Adipocyte (in vitro differentiated cells): ENCODE measurements at regions not wholly inside any gene's neighbourhood (a gene's known extent, or its start where the extent isn't known, plus 50 kb on each side); places are given as distances from the start of the nearest gene placed in this dataset.
"Not testable (repeated sequence)": the region's sequence is repeated elsewhere in the genome, so short reads cannot be mapped to it uniquely, and the experiment has no call there.

Experiments
- DNase-seq: peaks from one replicate; pipeline ENCODE4 v3.0.0-alpha.2; 2015; ENCODE audit warnings: low read depth
- H3K27me3 ChIP-seq: replicated peaks from 2 replicates; pipeline ENCODE4 v1.7.0; 2013; ENCODE audit warnings: mild to moderate bottlenecking, low read length, moderate library complexity; ENCODE audit not compliant: control insufficient read depth, insufficient read depth
- H3K36me3 ChIP-seq: 2 replicates; pipeline ENCODE4 v1.7.0; 2013; ENCODE audit warnings: low read length, mild to moderate bottlenecking, moderate library complexity; ENCODE audit not compliant: control insufficient read depth, insufficient read depth, severe bottlenecking
- H3K4me1 ChIP-seq: 2 replicates; pipeline ENCODE4 v1.7.0; 2013; ENCODE audit warnings: mild to moderate bottlenecking, low read length, moderate library complexity; ENCODE audit not compliant: control insufficient read depth, insufficient read depth
- H3K4me3 ChIP-seq: 2 replicates; pipeline ENCODE4 v1.7.0; 2013; ENCODE audit warnings: mild to moderate bottlenecking, low read length, moderate library complexity
- H3K9ac ChIP-seq: 2 replicates; pipeline ENCODE4 v1.7.0; 2013; ENCODE audit warnings: mild to moderate bottlenecking, low read length, moderate library complexity
- H3K9me3 ChIP-seq: 2 replicates; pipeline ENCODE4 v1.7.0; 2013; ENCODE audit warnings: mild to moderate bottlenecking, low read length, moderate library complexity; ENCODE audit not compliant: control insufficient read depth

DNA sequence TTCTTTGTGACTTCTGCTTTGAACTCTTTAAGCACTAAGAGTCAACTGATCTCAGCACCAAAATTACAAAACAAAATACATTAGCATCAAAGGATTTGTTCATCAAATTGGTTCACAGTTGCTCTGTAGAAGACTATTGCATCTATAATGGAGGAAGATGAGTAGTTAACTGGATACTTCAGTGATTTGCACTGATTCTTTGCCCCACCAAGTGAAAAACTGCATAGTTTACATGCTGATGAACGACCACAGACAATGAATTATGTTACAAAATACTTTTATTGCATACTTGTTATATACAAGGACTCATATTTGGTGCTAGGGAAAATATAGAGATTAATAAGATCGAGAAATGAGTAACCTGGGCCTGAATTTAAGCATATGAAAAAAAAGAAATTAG lies 107.2 kb downstream of the SCG2 start:
- H3K4me1 ChIP-seq: no peaks in the 10 kb centered on the region
- no peaks in the 10 kb centered on the region for H3K36me3 ChIP-seq
- no peak overlapping the region for H3K9ac ChIP-seq
- H3K27me3 ChIP-seq: no peaks in the 10 kb centered on the region
- H3K9me3 ChIP-seq: peaks cover 2% of the 10 kb centered on the region
- no peak for DNase-seq
- H3K4me3 ChIP-seq: no peak overlapping the region

DNA sequence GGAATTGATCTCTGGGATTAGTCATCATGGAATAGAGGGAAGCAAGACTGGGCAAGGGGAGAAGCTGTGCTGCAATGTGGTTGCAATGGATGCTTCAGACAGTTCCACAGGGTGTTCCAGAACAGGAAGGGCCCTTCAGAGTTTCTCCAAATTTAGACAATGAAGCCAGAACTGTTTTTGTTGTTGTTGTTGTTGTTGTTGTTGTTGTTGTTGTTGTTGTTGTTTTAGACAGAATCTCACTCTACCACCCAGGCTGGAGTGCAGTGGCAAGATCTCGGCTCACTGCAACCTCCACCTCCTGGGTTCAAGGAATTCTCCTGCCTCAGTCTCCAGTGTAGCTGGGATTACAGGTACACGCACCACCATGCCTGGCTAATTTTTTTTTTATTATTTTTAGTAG lies 105.3 kb downstream of the SCG2 start:
- H3K9ac ChIP-seq, H3K4me3 ChIP-seq, H3K9me3 ChIP-seq, H3K4me1 ChIP-seq, DNase-seq, H3K36me3 ChIP-seq, H3K27me3 ChIP-seq: not testable (repeated sequence)

DNA sequence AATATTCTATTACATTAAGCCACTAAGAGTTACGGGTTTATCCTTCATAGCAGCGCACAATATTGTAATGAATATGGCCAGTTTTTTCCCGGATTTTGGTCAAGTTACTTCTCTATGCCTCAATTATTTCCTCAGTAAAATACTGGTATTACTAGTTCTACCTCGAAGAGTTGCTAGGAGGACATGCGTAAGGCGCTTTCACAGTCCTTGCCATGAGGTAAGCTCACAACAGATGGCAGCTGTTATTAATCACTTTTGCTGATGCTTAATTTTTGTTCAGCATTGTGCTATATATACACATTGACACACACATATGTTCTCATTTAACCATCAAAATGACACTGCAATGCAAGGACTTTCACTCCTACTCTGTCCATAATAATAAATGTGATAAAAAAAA lies 101.5 kb downstream of the SCG2 start:
- no peak overlapping the region for H3K4me3 ChIP-seq
- no peaks in the 10 kb centered on the region for H3K27me3 ChIP-seq
- no peaks in the 10 kb centered on the region for H3K9me3 ChIP-seq
- no peak overlapping the region for H3K9ac ChIP-seq
- no peak for DNase-seq
- no peaks in the 10 kb centered on the region for H3K36me3 ChIP-seq
- H3K4me1 ChIP-seq: no peaks in the 10 kb centered on the region

DNA sequence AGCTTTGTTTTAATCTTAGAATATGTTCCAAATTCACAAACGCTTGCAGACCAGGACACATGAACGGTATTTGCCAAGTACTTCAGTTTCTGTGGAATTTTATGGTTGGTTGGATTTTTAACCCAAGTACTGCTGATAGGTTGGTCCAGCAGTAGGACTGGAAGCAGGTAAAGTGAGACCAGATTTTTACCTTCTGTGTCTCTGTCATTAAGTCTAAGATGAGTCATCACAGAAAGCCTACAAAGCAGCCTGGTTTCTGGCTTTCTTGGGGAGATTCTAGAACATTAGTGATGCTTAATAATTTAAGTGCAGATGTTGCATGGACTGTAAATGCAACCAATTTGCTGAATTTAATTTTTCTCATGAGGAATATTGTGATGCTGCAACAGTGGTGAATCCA lies 100.5 kb downstream of the SCG2 start:
- no peak overlapping the region for H3K4me3 ChIP-seq
- DNase-seq: no peak
- no peaks in the 10 kb centered on the region for H3K27me3 ChIP-seq
- no peak overlapping the region for H3K9ac ChIP-seq
- no peaks in the 10 kb centered on the region for H3K36me3 ChIP-seq
- no peaks in the 10 kb centered on the region for H3K9me3 ChIP-seq
- no peaks in the 10 kb centered on the region for H3K4me1 ChIP-seq

DNA sequence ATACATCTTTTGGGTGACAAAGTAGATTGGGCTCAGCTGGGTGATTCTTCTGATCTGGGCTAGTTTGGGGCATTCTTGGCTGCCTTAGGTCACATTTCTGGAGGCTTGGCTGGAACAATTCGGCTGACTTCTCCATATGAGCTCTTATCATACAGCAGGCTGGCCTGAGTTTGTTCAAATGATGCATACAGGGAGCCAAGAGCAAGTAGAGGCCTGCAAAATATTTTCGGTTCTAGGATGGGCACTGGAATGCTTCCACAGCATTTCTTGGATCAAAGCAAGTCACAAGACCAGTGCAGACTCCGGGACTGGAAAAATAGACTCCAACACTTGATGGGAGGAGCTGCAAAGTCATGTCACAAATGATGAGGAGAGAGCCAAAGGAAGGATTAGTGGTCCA lies 98.4 kb downstream of the SCG2 start:
- H3K27me3 ChIP-seq: no peaks in the 10 kb centered on the region
- H3K9me3 ChIP-seq: no peaks in the 10 kb centered on the region
- H3K4me1 ChIP-seq: peaks cover 3% of the 10 kb centered on the region
- H3K36me3 ChIP-seq: no peaks in the 10 kb centered on the region
- H3K4me3 ChIP-seq: no peak overlapping the region
- DNase-seq: no peak
- no peak overlapping the region for H3K9ac ChIP-seq

DNA sequence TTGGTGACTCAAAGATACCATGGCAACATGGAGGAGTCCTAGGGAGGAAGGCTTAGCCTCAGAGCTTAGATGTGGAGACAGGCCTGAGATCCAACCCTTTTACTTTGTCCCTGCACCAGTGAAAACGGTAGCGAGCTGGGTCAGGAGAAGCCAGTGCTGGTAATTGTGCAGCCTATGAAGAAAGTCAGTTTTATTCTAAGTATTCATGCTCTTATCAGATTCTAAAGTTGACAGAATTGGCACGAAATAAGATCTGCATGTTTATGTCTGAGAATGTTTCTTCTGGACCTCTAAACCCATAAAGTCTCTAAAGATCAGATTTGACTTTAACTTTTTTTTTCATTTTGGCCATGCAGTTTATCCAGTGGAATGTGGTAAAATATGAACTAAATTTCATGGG lies 93.8 kb downstream of the SCG2 start:
- H3K4me3 ChIP-seq: no peak overlapping the region
- H3K27me3 ChIP-seq: no peaks in the 10 kb centered on the region
- H3K9me3 ChIP-seq: no peaks in the 10 kb centered on the region
- no peak overlapping the region for H3K9ac ChIP-seq
- no peaks in the 10 kb centered on the region for H3K36me3 ChIP-seq
- peaks cover 3% of the 10 kb centered on the region for H3K4me1 ChIP-seq
- peak; percentile 78 for DNase-seq

DNA sequence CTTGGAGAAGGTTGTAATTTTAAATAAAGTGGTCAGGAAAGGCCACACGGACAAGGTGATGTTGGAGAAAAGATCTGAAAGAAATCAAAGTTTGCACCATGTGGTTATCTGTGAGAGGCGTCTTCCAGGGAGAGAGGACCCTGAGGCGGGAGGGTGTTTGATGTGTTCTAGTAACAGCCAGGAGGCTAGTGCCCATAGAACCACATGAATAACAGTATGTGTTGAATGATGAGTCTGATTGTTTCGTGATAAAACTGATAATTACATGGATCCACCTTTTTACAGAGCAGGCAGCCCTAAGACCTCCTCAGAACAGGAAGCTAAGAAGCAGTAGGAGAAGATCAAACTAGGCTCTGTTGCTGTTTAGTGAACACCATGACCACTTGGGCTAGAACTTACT lies 91.4 kb downstream of the SCG2 start:
- peaks cover 3% of the 10 kb centered on the region for H3K4me1 ChIP-seq
- H3K9me3 ChIP-seq: no peaks in the 10 kb centered on the region
- no peak overlapping the region for H3K4me3 ChIP-seq
- no peaks in the 10 kb centered on the region for H3K27me3 ChIP-seq
- no peaks in the 10 kb centered on the region for H3K36me3 ChIP-seq
- DNase-seq: no peak
- H3K9ac ChIP-seq: no peak overlapping the region

DNA sequence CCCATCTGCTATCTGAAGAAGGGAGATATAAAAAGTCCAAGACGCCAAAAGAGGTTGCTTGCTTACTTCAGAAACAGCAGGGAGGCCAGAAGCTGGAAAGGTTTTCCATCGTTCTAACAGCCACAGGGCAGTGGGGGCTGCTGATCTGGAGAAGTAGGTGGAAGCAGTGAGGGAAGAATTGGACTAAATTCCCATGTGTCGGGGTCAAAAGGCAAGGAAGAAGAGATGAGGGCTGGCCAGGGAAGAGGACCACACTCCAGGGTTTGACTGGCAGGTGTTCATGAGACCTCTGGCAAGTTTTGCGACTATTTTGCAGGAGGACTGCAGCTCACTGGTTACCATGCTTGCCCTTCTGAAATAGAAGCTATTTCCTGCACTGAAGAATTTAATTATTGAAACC lies 91.0 kb downstream of the SCG2 start:
- no peaks in the 10 kb centered on the region for H3K27me3 ChIP-seq
- no peak for DNase-seq
- H3K36me3 ChIP-seq: no peaks in the 10 kb centered on the region
- H3K4me1 ChIP-seq: peaks cover 3% of the 10 kb centered on the region
- no peak overlapping the region for H3K9ac ChIP-seq
- H3K4me3 ChIP-seq: no peak overlapping the region
- no peaks in the 10 kb centered on the region for H3K9me3 ChIP-seq

DNA sequence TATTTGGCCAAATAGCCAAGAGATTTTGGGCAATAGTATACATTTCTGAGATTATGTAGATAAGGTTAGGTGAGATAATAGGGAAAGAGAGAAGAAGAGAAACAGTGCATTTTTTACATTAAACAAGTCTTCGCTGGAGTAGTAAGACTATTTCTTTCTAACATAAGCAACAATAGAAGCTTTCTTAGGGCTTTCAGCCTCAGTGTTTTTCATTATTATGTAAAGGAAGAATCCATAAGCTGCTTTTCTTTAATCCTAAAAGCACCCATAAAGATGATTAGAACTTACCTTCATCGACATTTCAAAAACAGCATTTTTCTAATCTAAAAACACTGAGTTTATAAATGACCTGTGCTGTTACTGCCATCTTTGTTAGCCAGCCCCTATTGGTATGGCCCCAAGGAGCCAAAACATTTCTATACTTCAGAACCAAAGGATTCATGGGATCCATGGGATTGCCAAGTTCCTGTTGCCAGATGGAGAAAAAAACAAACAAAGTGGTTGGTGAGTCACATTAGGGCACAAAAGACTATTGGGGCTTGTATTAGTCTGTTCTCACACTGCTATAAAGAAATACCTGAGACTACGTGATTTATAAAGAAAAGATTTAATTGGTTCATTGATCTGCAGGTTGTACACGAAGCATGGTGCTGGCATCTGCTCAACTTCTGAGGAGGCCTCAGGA lies 88.2 kb downstream of the SCG2 start:
- no peak for DNase-seq
- no peak overlapping the region for H3K4me3 ChIP-seq
- H3K9me3 ChIP-seq: no peaks in the 10 kb centered on the region
- no peaks in the 10 kb centered on the region for H3K27me3 ChIP-seq
- no peaks in the 10 kb centered on the region for H3K4me1 ChIP-seq
- no peak overlapping the region for H3K9ac ChIP-seq
- no peaks in the 10 kb centered on the region for H3K36me3 ChIP-seq

DNA sequence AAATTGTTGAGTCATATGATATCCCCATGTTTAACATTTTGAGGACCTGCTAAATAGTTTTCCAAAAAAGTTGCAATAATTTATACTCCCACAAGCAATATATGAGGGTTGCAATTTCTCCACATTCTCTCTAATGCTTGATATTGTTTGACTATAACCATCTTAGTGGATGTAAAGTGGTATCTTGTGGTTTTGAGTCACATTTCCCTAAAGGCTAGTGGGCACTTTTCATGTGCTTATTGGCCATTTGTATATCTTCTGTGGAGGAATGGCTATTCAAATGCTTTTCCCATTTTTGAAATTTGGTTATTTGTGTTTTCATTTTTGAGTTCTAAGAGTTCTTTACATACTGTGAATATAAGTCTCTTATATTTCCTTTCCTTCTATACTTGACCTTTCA lies 82.7 kb downstream of the SCG2 start:
- Histone ChIP-seq H3K4me1 (no peaks in the 10 kb centered on the region), H3K9ac (no peak overlapping the region), H3K27me3 (no peaks in the 10 kb centered on the region), H3K4me3 (no peak overlapping the region), H3K36me3 (no peaks in the 10 kb centered on the region), H3K9me3 (no peaks in the 10 kb centered on the region)
- DNase-seq: no peak

DNA sequence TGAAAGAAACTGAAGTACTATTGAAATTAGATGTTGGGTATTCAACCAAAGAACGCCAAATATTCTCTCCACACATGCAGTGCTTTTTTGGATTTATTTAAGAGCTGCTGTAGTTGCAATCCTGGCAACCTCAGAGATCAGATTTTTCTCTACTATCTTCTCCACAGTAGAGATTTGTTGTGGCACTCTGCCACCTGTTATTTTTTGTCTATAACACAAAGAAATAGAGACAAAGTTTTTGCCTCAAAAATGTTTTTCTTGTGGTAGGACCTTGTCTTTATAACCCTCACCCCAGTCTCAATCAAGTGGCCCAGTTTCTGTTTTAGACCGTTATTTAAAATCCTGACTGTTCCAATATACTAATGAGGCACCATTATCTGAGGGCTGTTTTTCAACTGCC lies 79.4 kb downstream of the SCG2 start:
- H3K4me3 ChIP-seq: no peak overlapping the region
- DNase-seq: no peak

DNA sequence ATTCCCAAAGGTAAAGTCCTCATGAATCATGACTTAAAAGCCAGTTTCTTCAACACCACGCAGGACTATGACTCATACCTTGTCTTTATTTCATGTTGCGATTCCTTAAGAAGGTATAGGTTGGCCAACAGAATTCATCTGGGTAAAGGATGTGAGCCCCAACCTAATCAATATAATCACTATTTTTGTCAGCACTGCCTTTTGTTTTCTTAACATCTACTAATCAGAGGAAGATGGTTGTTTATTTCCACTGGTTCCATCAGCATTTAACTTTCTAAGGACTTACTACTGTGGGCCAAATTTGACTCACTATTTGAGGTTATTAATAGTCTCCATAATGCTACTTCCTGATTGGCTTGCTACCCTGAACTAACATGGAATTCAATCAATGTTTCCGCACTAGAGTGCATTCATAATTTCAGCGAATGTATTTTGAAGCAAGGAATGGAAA lies 78.6 kb downstream of the SCG2 start:
- no peaks in the 10 kb centered on the region for H3K9me3 ChIP-seq
- no peaks in the 10 kb centered on the region for H3K27me3 ChIP-seq
- peak; percentile 16 for DNase-seq
- H3K4me1 ChIP-seq: peaks cover 5% of the 10 kb centered on the region
- H3K4me3 ChIP-seq: no peak overlapping the region
- no peak overlapping the region for H3K9ac ChIP-seq
- no peaks in the 10 kb centered on the region for H3K36me3 ChIP-seq

More for the DNA sequence above, 79.4 kb downstream of the SCG2 start:
- Histone ChIP-seq H3K36me3 (no peaks in the 10 kb centered on the region), H3K4me1 (no peaks in the 10 kb centered on the region), H3K9me3 (no peaks in the 10 kb centered on the region), H3K9ac (no peak overlapping the region), H3K27me3 (no peaks in the 10 kb centered on the region)
